ENCODE measurements at regions not wholly inside any gene's neighbourhood (a gene's known extent, or its start where the extent isn't known, plus 50 kb on each side); places are given as distances from the start of the nearest gene placed in this dataset.

DNA sequence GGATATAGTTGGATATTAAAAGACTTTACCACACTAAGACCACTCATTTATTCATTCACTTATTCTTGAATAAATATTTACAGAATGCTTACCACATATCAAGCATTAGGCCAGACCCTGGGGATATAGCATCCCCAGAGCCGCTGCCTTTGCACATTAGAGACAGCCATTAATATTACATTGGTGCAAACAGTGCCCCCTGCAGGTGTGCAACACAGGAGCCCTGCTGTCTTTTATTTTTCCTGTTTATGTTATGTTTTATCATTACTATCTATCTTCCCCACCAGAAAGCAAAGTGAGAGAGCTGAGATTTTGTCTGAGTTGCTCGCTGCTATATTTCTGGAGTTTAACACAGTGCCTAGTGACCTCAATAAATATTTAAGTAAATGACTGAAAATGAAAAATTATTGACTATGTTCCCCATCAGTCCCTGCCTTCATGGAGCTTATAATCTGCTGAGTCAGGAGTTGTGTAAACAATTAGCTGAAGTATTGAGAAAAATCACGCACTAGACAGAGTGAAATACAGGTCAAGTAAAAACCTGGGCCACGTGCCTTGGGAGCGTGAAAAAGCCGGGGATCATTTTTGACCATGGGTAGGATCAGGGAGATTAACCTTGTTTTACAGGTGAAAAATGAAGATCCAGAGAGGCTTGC lies 301.6 kb downstream of the PCNX1 start:
- no peak for TF ChIP-seq POLR2A (IDR thresholded peaks at IDR 0.05)
- TF ChIP-seq, protein P1, sequence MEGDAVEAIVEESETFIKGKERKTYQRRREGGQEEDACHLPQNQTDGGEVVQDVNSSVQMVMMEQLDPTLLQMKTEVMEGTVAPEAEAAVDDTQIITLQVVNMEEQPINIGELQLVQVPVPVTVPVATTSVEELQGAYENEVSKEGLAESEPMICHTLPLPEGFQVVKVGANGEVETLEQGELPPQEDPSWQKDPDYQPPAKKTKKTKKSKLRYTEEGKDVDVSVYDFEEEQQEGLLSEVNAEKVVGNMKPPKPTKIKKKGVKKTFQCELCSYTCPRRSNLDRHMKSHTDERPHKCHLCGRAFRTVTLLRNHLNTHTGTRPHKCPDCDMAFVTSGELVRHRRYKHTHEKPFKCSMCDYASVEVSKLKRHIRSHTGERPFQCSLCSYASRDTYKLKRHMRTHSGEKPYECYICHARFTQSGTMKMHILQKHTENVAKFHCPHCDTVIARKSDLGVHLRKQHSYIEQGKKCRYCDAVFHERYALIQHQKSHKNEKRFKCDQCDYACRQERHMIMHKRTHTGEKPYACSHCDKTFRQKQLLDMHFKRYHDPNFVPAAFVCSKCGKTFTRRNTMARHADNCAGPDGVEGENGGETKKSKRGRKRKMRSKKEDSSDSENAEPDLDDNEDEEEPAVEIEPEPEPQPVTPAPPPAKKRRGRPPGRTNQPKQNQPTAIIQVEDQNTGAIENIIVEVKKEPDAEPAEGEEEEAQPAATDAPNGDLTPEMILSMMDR (IDR thresholded peaks at IDR 0.05), result no peak
- TF ChIP-seq POLR2AphosphoS5 (IDR thresholded peaks at IDR 0.05), result no peak

Data from sigmoid colon (tissue), 4 donors.